A673 (cell line): ENCODE measurements at regions not wholly inside any gene's neighbourhood (a gene's known extent, or its start where the extent isn't known, plus 50 kb on each side); places are given as distances from the start of the nearest gene placed in this dataset.

Source experiments
- CTCF ChIP-seq: fragments of 300-800, 200-600 bp; sonication (generic); conservative IDR thresholded peaks from 2 replicates; pipeline ENCODE4 v1.5.1; 2017; ENCODE audit warnings: low read depth, mild to moderate bottlenecking, antibody characterized with exemption, low read length, moderate library complexity, mixed read lengths
- EZH2 ChIP-seq: fragments of 200-600 bp; sonication (generic); IDR thresholded peaks from 2 replicates; pipeline ENCODE4 v1.6.1; 2017; ENCODE audit warnings: borderline replicate concordance, low read depth, mild to moderate bottlenecking, mixed read lengths, antibody characterized with exemption, low read length; ENCODE audit not compliant: poor library complexity, severe bottlenecking

GRCh38 chr3:24890012-24890411, 395.4 kb upstream of the THRB start:
- TF ChIP-seq EZH2, result no peak
- no peak for TF ChIP-seq CTCF
